Brain microvascular endothelial cell (primary cell): ENCODE measurements at regions not wholly inside any gene's neighbourhood (a gene's known extent, or its start where the extent isn't known, plus 50 kb on each side); places are given as distances from the start of the nearest gene placed in this dataset.

Experiments used
- DNase-seq: peaks from one replicate; pipeline ENCODE4 v3.0.0-alpha.2; 2020
- H3K27ac ChIP-seq: fragments of 250-450 bp; sonication (Bioruptor Pico); 2 replicates; pipeline ENCODE4 v1.5.1; 2020; ENCODE audit warnings: mild to moderate bottlenecking, moderate library complexity
- H3K27me3 ChIP-seq: fragments of 250-450 bp; sonication (Bioruptor Pico); replicated peaks from 2 replicates; pipeline ENCODE4 v1.5.1; 2020; ENCODE audit warnings: mild to moderate bottlenecking
- H3K36me3 ChIP-seq: fragments of 250-450 bp; sonication (Bioruptor Pico); replicated peaks from 2 replicates; pipeline ENCODE4 v1.5.1; 2020; ENCODE audit warnings: mild to moderate bottlenecking
- H3K4me3 ChIP-seq: 2 replicates; pipeline ENCODE4 v1.5.1; 2011; ENCODE audit warnings: low read depth, mild to moderate bottlenecking, control low read depth, low read length, moderate library complexity
- CTCF ChIP-seq: IDR thresholded peaks from 2 replicates; pipeline ENCODE4 v1.5.1; 2011; ENCODE audit warnings: low read depth, mild to moderate bottlenecking, moderate library complexity, low read length, control low read depth, inconsistent platforms; ENCODE audit errors: missing control alignments
- in situ Hi-C: cut with HindIII; loops from 2 replicates; pipeline ENCODE4 v1.10.0; 2017; ENCODE audit warnings: low sequenced_read_pairs, low pct_ligation_motif_present

- in situ Hi-C loops = no loop called here
- H3K27ac ChIP-seq = no peak overlapping the region
Measured at GRCh38 chr4:170526471-170526870, 436.7 kb upstream of the AADAT start.

GRCh38 chr4:170522427-170522970, 432.7 kb upstream of the AADAT start:
- Histone ChIP-seq H3K4me3 (no peak overlapping the region), H3K36me3 (no peaks in the 10 kb centered on the region)
- in situ Hi-C loops = no loop called here

More at GRCh38 chr4:170526471-170526870, 436.7 kb upstream of the AADAT start:
- no peaks in the 10 kb centered on the region for H3K27me3 ChIP-seq
- H3K4me3 ChIP-seq = no peak overlapping the region
- DNase-seq = no peak
- no peaks in the 10 kb centered on the region for H3K36me3 ChIP-seq
- TF ChIP-seq CTCF = no peak

GRCh38 chr4:170497689-170498088, 407.9 kb upstream of the AADAT start:
- Histone ChIP-seq H3K27ac (no peak overlapping the region), H3K4me3 (no peak overlapping the region)

More at GRCh38 chr4:170522427-170522970, 432.7 kb upstream of the AADAT start:
- no peak for DNase-seq
- Histone ChIP-seq H3K27me3 (no peaks in the 10 kb centered on the region), H3K27ac (no peak overlapping the region)
- no peak for TF ChIP-seq CTCF

GRCh38 chr4:170497112-170497511, 407.4 kb upstream of the AADAT start:
- in situ Hi-C loops = no loop called here
- no peak overlapping the region for H3K27ac ChIP-seq
- H3K27me3 ChIP-seq = no peaks in the 10 kb centered on the region
- no peaks in the 10 kb centered on the region for H3K36me3 ChIP-seq
- no peak for TF ChIP-seq CTCF
- peak overlapping the region; percentile 32 for H3K4me3 ChIP-seq
- no peak for DNase-seq

More at GRCh38 chr4:170497689-170498088, 407.9 kb upstream of the AADAT start:
- H3K27me3 ChIP-seq = no peaks in the 10 kb centered on the region
- TF ChIP-seq CTCF = no peak
- in situ Hi-C loops = no loop called here
- no peak for DNase-seq
- H3K36me3 ChIP-seq = no peaks in the 10 kb centered on the region

GRCh38 chr4:170491981-170492380, 402.2 kb upstream of the AADAT start:
- H3K4me3 ChIP-seq = no peak overlapping the region
- H3K27ac ChIP-seq = no peak overlapping the region
- no peaks in the 10 kb centered on the region for H3K27me3 ChIP-seq
- in situ Hi-C loops = no loop called here
- no peak for DNase-seq
- H3K36me3 ChIP-seq = no peaks in the 10 kb centered on the region
- no peak for TF ChIP-seq CTCF

GRCh38 chr4:170476351-170476750, 386.6 kb upstream of the AADAT start:
- H3K36me3 ChIP-seq = no peaks in the 10 kb centered on the region
- DNase-seq = no peak
- no peak for TF ChIP-seq CTCF
- no peak overlapping the region for H3K4me3 ChIP-seq
- H3K27me3 ChIP-seq = no peaks in the 10 kb centered on the region
- H3K27ac ChIP-seq = no peak overlapping the region
- in situ Hi-C loops = no loop called here
